Kidney epithelial cell (primary cell): ENCODE measurements at regions not wholly inside any gene's neighbourhood (a gene's known extent, or its start where the extent isn't known, plus 50 kb on each side); places are given as distances from the start of the nearest gene placed in this dataset.

Source experiments
- DNase-seq: peaks from one replicate; pipeline ENCODE4 v3.0.0-alpha.2; 2010; ENCODE audit warnings: low read depth
- H3K27me3 ChIP-seq: 2 replicates; pipeline ENCODE4 v1.6.0; 2011; ENCODE audit warnings: low read length; ENCODE audit not compliant: control insufficient read depth, insufficient read depth
- H3K36me3 ChIP-seq: 2 replicates; pipeline ENCODE4 v1.5.1; 2011; ENCODE audit warnings: low read length; ENCODE audit not compliant: control insufficient read depth, insufficient read depth
- H3K4me3 ChIP-seq: 2 replicates; pipeline ENCODE4 v1.5.1; 2011; ENCODE audit warnings: low read depth, mild to moderate bottlenecking, control low read depth, low read length
- TF ChIP-seq, protein P1 (sequence below): IDR thresholded peaks from 2 replicates; pipeline ENCODE4 v1.5.1; 2011; ENCODE audit warnings: mild to moderate bottlenecking, moderate library complexity, low read length, control low read depth, inconsistent platforms; ENCODE audit not compliant: insufficient read depth, poor library complexity, severe bottlenecking

DNA sequence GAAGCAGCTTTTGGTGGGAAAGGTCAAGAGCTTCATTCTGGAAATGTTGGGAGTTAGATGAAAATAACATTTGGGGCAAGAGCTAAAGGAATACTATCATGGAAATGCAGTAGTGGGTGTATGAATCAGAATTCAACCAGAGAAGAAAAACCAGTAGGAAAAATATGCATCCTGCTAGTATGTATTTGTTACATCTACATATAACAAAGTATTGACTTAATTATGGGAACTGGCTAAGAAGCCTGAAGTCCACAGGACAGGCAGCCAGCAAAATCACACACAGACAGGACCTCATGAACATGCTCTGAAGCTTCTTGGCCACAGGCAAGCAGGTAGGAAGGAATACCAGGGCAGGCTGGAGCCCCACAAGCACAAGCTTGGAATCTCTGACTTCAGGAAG lies 185.8 kb downstream of the FBXO15 start:
- no peaks in the 10 kb centered on the region for H3K27me3 ChIP-seq
- DNase-seq = no peak
- H3K36me3 ChIP-seq = no peaks in the 10 kb centered on the region
- TF ChIP-seq, protein P1, sequence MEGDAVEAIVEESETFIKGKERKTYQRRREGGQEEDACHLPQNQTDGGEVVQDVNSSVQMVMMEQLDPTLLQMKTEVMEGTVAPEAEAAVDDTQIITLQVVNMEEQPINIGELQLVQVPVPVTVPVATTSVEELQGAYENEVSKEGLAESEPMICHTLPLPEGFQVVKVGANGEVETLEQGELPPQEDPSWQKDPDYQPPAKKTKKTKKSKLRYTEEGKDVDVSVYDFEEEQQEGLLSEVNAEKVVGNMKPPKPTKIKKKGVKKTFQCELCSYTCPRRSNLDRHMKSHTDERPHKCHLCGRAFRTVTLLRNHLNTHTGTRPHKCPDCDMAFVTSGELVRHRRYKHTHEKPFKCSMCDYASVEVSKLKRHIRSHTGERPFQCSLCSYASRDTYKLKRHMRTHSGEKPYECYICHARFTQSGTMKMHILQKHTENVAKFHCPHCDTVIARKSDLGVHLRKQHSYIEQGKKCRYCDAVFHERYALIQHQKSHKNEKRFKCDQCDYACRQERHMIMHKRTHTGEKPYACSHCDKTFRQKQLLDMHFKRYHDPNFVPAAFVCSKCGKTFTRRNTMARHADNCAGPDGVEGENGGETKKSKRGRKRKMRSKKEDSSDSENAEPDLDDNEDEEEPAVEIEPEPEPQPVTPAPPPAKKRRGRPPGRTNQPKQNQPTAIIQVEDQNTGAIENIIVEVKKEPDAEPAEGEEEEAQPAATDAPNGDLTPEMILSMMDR = no peak
- no peak overlapping the region for H3K4me3 ChIP-seq

DNA sequence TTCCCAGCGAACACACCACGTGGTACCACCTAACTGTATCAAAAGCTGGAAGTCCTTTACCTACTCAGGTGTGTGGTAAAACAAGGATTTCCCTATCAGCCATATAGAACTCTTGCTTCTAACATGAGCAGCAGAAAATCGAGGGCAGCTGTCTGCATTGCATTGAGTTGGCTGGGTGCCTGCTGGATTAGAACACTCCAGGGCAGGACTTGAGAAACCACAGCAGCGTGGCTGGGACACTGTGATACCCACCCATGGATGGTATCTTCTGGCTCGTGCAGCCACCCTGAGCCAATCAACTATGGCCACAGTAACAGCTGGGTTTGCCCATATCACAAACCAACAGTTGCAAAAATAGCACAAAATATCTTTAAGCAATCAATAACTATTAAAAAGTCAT lies 188.3 kb downstream of the FBXO15 start:
- Histone ChIP-seq H3K27me3 (no peaks in the 10 kb centered on the region), H3K4me3 (no peak overlapping the region)
- TF ChIP-seq, protein P1 = no peak

DNA sequence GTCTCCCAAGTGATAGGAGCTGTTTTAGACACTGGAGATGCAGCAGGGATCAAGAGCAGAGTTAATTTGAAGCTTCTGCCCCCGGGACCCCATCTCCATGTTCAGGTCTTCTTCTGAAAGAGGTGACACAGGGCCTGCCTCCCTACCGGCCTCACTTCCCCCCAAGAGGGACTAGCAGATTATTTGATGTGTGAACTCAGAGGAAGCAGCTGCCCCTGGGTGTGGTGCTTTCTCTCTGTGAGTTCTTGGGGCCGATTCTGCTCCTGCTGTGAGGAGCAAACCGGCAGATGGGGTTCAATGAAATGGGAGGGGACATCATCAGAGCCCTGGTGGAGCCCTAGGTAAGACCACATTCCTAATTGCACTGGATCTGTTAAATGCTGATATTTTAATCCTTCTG lies 193.4 kb downstream of the FBXO15 start:
- Histone ChIP-seq H3K36me3 (no peaks in the 10 kb centered on the region), H3K27me3 (no peaks in the 10 kb centered on the region), H3K4me3 (no peak overlapping the region)
- TF ChIP-seq, protein P1 = no peak
- no peak for DNase-seq

More for the DNA sequence above, 188.3 kb downstream of the FBXO15 start:
- H3K36me3 ChIP-seq = no peaks in the 10 kb centered on the region
- no peak for DNase-seq

DNA sequence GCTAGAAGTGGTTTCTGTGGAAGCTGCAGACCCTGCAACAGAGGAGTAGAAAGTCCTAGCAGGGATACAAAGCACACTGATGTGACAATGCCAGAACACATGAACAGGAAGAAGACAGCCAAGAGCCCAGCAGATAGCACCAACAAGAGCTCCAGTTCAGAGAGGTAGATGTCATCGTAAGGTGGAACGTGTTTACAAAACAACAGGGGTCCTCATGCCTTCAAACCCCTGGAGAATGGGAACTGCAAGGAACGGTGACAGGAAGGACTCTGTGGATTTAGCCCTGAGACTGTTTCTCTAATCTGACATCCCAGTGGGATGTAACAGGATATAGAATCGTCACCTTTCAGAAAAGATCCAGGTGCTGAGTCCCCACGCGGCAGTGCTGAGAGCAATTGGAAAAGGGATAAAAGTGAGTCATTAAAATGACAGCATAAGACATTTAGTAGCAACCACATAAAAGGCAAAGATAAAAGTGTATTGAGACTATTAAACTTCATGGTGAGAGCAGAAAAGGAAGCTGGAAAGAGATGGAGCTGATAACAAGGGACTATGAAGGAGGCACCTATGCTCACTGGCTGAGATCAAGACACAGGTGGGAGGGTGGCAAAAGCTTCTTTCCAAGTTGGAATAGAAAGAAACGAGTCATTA lies 195.2 kb downstream of the FBXO15 start:
- Histone ChIP-seq H3K36me3 (no peaks in the 10 kb centered on the region), H3K27me3 (no peaks in the 10 kb centered on the region), H3K4me3 (no peak overlapping the region)
- no peak for DNase-seq
- TF ChIP-seq, protein P1 = no peak

DNA sequence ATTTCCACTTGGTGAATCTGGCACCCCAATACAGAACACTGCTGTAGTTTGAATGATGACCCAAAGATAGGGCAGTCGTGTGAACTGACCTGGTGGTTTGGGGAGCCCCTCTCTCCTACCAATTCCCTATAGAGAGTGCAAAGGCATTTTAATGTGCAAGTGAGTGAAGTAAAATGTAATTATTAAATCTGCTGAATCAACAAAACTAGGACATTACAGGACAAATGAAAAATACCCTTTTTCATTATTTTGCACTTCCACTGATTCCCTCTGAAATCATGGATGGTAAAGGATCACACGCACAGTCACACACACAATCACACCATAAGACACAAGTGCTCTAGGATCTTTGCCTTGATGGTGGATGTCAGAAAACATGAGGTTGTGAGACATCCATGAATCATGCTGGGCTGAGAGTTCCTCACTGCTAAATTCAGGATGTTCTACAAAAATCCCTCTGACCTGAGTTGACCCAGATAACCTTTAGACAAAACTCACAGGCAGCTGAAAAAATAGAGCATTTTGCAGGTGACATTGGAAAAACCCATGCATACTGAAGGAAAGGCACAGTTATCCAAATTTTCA lies 197.4 kb downstream of the FBXO15 start:
- H3K4me3 ChIP-seq = no peak overlapping the region
- DNase-seq = no peak
- TF ChIP-seq, protein P1 = no peak

DNA sequence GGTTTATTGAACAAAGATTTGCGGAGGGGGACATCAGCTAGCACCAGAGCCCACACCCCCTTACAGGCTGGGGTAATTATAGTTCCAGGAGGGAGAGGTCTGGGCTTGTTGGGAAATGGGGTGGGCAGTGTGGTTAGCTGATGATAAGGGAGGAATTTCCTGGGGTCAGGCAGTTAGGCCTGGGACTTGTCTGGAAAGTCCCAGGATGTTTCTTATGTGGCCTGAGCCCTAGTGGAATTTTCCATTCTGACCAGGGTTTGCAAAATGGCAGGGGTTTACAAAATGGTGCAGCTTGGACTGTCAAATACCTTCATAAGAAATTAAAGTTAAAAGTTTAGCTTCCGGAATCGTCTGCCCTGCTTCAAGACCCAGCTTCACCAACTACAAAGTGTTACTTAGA lies 199.1 kb downstream of the FBXO15 start:
- Histone ChIP-seq H3K27me3 (no peaks in the 10 kb centered on the region), H3K4me3 (no peak overlapping the region), H3K36me3 (no peaks in the 10 kb centered on the region)
- DNase-seq = no peak
- TF ChIP-seq, protein P1 = no peak

More for the DNA sequence above, 197.4 kb downstream of the FBXO15 start:
- H3K36me3 ChIP-seq = no peaks in the 10 kb centered on the region
- no peaks in the 10 kb centered on the region for H3K27me3 ChIP-seq
